IMR-90 (cell line): ENCODE measurements at regions not wholly inside any gene's neighbourhood (a gene's known extent, or its start where the extent isn't known, plus 50 kb on each side); places are given as distances from the start of the nearest gene placed in this dataset.

Source experiments
- BHLHE40 ChIP-seq: fragments of 150-350 bp; IDR thresholded peaks from 2 replicates; pipeline ENCODE4 v1.6.1; 2016; ENCODE audit warnings: mild to moderate bottlenecking, low read depth, low read length
- CEBPB ChIP-seq: IDR thresholded peaks from 2 replicates; pipeline ENCODE4 v1.6.1; 2012; ENCODE audit warnings: low read depth, low read length, improper control_type of control experiment
- CTCF ChIP-seq: conservative IDR thresholded peaks from 2 replicates; pipeline ENCODE4 v1.5.1; 2012; ENCODE audit warnings: mild to moderate bottlenecking, low read depth, low read length, improper control_type of control experiment
- ELK1 ChIP-seq: fragments of 150-350 bp; IDR thresholded peaks from 2 replicates; pipeline ENCODE4 v1.6.1; 2016; ENCODE audit warnings: low read depth, mild to moderate bottlenecking, low read length, moderate library complexity, borderline replicate concordance
- FOS ChIP-seq: fragments of 150-350 bp; IDR thresholded peaks from 2 replicates; pipeline ENCODE4 v1.6.1; 2016; ENCODE audit warnings: low read depth, low read length
- MAFK ChIP-seq: IDR thresholded peaks from 2 replicates; pipeline ENCODE4 v1.6.1; 2012; ENCODE audit warnings: low read depth, low read length, improper control_type of control experiment
- MAZ ChIP-seq: IDR thresholded peaks from 2 replicates; pipeline ENCODE4 v1.6.1; 2012; ENCODE audit warnings: low read depth, mild to moderate bottlenecking, low read length, improper control_type of control experiment, moderate library complexity, borderline replicate concordance
- MXI1 ChIP-seq: IDR thresholded peaks from 2 replicates; pipeline ENCODE4 v1.6.1; 2012; ENCODE audit warnings: low read depth, mild to moderate bottlenecking, low read length, moderate library complexity, borderline replicate concordance
- POLR2A ChIP-seq: IDR thresholded peaks from 2 replicates; pipeline ENCODE4 v1.6.1; 2012; ENCODE audit warnings: mild to moderate bottlenecking, low read depth, low read length
- RAD21 ChIP-seq: IDR thresholded peaks from 2 replicates; pipeline ENCODE4 v1.6.1; 2012; ENCODE audit warnings: low read length, improper control_type of control experiment
- SMC3 ChIP-seq: fragments of 150-350 bp; IDR thresholded peaks from 2 replicates; pipeline ENCODE4 v1.6.1; 2016; ENCODE audit warnings: low read depth, mild to moderate bottlenecking, antibody characterized with exemption, low read length, moderate library complexity

GRCh38 chr7:33802600-33802999, 102.7 kb upstream of the BMPER start:
- TF ChIP-seq SMC3 = no peak
- no peak for TF ChIP-seq CTCF
- TF ChIP-seq RAD21 = no peak
- TF ChIP-seq BHLHE40 = no peak
- no peak for TF ChIP-seq POLR2A
- no peak for TF ChIP-seq MAZ
- TF ChIP-seq CEBPB = no peak
- no peak for TF ChIP-seq MXI1
- no peak for TF ChIP-seq MAFK
- TF ChIP-seq ELK1 = no peak
- no peak for TF ChIP-seq FOS
